ENCODE measurements at regions not wholly inside any gene's neighbourhood (a gene's known extent, or its start where the extent isn't known, plus 50 kb on each side); places are given as distances from the start of the nearest gene placed in this dataset.
A peak's percentile ranks its signal among the peaks of the same experiment; 100 is the strongest.

DNA sequence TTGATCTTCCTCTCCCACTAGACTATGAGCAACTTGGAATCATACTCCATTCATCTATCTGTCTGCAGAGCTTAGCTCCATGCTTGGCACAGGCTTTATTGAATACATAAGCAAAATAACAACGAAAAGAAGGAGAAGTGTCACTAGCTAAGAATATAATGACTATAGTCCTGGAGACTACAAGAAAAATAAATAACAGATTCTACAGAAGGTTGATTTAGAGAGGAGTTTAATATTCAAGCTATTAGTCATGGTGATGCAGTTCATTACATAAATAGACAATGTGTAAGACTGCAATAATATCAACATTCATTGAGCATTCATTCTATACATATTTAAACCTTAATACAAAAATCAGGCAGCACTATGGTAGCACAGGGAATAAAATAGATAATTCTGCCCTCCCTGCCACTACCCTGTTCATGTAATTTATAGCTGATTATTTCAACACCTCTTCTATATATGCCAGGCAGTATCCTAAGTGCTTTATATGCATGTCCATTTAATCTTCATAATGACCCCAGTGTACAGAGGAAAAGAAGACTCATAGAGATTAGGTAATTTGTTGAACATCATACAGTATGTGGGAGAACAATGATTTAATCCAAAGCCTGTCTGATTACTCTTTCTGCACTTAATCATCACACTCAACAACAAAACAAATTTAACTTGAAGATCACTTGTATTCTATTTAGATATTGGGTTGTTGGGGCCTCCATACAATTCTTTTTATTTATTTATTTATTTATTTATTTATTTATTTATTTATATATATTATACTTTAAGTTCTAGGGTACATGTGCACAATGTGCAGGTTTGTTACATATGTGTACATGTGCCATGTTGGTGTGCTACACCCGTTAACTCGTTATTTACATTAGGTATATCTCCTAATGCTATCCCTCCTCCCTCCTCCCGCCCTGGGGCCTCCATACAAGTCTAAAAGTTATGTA lies 165.3 kb downstream of the RNF152 start:
- no peak for DNase-seq (ENCODE audit: low spot score)

DNA sequence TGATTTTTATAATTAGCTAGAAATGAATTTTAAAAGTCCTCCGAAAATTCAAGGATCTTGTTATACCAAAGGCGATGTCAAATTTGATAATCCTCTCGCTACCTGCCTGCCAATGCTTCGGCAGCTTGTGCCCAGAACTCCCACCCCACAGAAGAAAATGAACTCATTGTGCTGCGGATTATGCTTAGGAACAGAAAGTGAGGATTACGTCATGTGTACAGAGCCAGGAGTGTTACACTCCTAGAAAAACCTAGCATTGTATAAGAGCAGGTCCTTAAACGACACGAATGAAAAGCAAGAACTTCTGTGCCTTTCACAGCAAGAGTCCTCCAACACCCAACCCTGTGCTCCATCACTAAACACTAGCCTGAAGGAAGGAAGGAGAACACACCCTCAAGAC lies 168.3 kb downstream of the RNF152 start:
- DNase-seq (ENCODE audit: low spot score) = no peak

DNA sequence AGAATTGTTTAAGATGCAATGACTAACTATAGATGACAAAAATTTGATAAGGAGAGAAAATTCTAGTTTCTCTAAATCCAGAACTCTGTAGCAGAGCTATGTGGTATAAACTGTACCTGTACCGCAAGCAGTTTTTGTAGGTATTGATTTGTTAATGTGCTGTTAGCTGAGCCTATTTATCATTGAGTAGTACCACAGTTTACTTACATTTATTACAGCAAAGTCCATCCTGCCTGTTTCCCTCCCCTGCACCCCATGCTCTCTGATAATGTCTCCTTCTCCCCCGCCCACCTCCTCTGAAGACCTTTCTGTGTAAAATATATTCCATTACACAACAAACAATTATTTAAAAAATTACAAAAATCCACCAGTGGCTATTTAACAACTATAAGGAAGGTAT lies 170.6 kb downstream of the RNF152 start:
- no peak for DNase-seq (ENCODE audit: low spot score)

DNA sequence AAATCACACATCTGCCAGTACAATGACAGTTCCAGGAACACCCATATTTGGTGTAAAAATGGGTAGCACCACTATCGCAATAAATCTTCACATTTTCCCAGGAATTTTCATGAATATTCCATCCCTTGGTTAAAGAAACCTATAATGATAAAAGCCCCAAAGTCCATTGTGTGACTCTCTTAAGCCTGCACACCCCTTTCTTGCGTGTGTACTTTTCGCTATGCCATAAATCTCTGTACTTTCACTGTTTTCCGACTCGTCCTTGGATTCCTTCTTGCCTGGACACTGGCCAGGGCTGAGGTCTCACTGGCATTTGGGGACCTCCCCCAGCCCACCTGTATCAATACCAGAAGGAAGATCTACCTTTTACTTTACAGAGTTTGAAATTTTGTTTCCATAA lies 172.3 kb downstream of the RNF152 start:
- DNase-seq (ENCODE audit: low spot score) = no peak

DNA sequence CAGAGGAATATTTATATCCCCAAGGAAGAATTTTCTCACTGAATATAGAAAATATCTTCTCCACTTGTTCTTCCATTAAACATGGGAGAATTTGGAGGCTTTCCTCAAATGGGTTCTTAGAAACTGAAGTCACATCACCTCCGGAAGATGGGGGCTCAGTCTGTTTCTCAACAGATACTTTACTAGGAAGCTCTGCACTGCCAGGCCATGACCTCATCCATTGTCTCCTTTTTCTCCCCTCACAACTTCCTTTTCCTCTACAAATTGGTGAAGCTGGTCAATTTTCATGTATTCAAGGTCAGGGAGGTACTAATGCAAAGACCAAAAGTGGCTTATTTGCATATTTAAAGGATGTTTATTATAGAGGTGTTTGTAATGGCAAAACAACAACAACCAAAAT lies 173.1 kb downstream of the RNF152 start:
- DNase-seq (ENCODE audit: low spot score) = no peak

DNA sequence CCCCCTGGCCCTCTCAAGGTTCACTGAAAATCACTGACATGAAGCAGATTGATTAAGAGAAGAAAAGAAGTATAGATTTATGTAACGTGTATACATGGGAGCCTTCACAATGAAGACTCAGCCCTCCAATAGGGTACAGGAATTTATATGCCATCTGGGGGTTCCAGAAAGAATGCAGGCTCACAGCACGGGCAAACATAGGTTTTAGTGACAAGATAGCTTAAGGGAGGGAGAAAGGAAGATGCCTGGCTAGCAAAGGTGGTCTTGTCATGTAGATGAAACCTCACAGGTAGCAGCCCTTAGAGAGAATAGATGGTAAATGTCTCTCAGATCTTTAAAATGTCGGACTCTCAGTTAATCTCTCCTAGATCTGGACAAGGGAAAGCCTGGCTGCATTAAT lies 173.9 kb downstream of the RNF152 start:
- no peak for DNase-seq (ENCODE audit: low spot score)

DNA sequence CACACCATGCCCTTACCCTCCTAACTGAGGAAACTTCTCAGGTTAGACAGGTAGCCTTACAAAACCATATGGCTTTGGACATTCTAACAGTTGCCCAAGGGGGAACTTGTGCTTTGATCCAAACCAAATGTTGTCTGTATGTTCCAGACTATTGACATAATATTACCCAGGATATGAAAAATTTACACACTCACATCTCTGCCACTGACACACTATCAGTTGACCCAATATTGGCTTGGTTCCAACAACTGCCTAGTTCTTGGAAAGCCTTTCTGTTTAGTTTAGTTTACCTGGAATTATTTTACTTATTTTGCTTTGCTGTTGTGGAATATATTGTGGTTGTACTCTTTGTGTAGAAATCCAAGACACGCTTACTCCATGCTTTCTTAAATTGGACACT lies 178.4 kb downstream of the RNF152 start:
- no peak for DNase-seq (ENCODE audit: low spot score)

DNA sequence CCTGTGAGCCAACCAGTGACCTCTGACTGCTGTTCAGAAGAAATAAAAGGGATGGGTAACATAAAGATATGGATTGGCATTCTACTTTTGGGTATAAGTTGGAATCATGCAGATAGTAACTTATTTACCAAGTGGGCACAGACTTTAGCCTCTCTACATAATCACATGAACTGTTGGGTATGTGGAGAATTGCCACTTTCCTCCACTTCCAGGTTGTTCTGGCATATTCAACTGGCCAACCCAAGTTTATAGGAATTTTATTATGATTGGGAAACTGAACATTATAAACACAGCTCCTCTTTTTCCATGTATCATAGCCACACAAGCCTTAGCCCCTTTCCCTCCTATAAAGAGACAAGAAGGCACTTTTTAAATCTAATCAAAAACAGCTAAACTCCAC lies 179.3 kb downstream of the RNF152 start:
- DNase-seq (ENCODE audit: low spot score) = no peak

DNA sequence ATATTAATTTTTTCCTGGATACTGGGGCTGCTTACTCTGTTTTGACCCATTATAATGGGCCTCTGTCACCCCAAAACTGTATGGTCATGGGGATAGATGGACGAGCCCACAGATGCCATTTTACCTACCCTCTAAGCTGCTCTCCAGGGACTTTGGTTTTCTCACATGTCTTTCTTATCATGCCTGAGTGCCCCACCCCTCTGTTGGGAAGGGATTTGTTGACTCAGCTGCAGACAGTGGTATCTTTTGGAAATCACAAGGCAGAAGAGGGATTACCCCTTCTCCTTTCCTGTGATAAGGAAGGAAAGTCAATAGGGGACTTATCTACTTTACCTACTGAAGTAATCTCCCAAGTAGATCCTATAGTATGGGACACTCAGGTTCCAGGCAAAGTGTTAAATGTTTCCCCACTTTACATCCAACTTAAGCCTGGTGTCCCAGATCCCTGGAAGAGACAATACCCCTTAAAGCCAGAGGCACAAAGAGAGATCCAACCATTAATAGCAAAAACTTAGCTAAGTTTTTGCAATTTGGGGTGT lies 182.7 kb downstream of the RNF152 start:
- no peak for DNase-seq (ENCODE audit: low spot score)

DNA sequence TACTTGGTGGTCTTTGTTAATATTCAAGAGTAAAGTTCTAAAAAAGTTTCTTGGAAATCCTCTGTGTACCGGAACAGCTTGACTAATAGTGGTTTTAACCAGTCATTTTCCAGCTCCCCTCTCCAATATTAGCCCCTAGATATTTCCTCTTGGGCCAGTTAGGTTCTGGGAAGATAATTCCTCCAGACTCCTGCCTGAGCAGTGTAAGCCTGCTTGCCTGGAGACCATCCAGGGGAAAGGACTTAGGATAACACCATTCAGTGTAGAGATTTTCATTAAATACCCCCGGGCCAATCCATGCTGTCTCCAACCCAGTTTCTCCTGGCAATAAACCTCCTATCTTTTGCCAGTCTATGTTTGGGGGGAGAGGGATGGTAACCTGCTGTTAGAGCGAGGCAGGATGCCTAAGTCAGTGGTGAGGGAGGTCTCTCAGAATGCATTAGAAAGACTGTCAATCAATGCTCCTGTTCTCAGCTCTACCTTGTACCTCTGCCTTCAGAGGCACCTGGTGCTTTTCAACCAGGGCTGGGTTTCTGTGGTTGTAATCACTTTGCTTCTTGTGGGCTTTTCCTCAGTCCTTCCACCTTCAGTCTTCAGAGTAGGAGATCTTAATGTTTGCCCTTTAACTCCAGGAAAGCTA lies 186.4 kb downstream of the RNF152 start:
- DNase-seq (ENCODE audit: low spot score) = no peak

DNA sequence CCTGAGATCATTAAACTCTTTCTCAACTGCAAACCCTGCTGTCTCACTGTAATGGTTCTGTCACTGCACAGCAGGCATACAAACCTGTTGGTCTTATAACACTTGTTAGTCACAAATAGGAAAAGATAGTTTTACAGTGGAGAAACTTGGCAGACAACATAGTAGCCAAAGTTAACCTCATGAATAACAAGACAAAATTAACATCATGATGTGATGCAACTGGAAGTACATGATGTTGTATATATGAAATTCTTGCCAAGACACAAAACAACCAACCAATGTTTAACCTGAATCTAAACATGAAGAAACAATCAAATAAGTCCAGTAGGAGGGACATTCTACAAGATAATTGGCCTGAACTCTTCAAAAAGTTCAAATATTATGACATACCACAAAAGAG lies 189.3 kb downstream of the RNF152 start:
- peak; percentile 32 for DNase-seq (ENCODE audit: low spot score)

DNA sequence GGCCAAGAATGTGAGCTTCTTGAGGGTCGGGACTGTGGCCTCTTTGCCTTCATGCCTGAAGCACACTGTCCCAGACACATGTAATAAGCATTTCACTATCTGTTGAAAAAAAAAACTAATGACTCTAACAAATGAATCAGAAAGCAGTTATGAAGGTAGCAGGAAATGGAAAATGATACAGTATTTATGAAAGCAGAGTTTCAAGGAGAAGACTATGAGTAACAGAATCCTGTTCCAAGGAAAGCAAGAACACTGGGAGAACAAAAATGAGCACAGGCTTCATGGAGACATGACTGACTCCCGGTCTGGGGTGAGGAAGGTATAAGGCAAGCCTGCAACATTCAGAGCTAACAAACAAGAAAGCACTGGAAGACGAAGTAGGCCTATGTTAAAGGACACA lies 190.8 kb downstream of the RNF152 start:
- peak; percentile 14 for DNase-seq (ENCODE audit: low spot score)

DNA sequence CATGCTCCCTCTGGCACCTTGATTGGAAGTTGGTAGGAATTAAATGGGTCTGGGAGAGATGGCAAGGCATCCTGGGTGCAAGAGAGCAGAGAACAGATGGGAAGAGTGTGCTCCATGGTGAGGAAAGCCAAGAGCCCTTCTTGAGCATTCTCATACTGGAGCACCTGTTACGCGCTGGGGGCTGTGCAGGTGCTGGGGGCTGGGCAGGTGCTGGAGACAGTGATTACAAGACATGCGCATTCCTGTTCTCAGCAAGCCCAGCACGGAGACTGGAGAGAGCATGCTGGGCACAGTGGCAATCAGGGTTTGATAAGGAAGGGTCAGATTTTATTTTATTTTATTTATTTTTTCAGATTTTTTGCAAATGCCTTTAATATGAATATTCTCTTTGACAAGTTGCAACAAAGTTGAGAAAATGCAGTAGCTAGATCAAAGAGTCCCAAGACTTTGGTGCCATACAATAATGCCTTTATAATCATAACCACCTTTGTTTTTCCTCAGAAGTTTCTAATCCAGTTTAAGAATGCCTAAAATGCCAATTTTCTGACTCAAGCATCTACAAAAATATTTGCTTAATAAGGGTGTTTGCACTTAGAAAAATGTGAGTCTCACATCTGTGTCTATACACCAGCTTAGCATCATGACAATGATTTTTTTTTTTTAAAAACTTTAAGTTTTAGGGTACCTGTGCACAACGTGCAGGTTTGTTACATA lies 193.3 kb downstream of the RNF152 start:
- DNase-seq (ENCODE audit: low spot score) = no peak

DNA sequence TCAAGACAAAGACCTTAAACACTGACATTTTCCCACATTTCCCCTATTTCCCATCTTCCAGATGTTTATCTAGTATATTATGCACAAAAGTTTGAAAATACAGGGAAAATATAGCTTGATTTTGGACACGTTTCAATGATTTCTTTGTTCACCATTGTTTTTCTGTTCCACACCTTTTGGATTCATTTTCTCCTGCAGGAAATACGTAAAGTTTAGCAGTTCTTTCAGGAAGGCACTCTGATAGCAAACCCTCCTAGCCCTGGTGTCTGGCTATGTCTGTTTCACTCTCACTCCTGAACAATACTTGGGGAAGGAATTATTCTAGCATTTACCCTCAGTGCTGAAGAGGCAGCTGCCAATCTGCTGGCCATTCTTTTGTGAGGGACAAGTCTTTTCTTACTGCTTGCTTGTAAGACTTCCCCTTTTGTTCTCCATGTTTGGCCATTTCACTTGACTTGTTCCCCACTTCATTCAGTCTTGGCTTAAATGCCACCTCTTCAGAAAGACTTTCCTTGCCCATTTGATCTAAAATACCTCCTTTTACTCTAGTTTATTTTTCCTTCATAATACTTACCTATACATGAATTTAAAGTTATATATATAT lies 195.4 kb downstream of the RNF152 start:
- no peak for DNase-seq (ENCODE audit: low spot score)

DNA sequence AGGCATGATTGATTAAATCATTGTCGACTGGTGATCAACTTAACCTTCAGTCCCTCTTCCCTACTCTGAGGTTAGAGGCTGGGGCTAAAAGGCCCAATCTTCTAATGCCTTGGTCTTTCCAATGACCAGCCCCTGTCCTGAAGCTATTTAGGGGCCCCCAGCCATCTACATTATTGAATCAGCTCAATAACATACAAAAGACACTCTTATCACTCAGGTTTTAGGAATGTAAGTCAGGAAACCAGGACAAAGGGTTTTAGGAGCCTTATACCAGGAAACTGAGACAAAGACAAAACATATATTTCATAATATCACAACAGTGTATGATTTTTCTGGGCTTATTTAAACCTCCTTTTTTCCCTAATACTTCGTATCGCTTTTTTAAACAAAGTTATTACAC lies 198.6 kb downstream of the RNF152 start:
- no peak for DNase-seq (ENCODE audit: low spot score)

DNA sequence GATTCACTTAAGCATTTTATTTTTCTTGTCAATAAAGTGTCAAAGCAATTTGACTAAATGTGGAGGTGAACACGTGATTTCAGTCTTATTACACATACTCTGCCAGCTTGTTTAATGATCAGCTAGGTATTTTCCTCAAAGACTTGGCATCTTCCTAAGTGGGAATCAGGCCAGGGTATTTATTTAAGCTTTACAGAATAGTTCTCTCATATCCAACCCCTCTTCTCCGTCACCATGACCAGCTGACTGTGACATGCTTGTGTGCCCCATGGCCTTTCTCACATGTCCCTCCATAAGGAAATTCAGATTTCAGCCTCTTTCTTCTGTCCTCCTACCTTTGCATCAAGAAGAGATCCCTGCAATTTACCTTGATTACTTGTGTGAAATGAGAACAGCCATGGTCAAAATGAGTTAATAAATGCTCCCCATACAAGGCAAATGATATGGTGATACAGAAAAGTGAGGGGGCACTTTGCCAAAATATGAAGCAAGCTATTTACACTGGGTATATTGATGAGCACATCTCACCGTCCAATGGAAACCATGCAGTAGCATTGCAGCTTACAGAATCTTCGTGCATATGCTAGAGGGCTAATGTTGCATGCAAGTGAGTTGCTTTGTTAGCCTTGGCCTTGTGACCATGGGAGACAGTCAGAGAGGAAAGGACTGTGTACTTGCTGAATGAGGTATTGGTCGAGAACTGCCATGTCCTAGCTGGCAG lies 202.2 kb downstream of the RNF152 start:
- DNase-seq (ENCODE audit: low spot score) = no peak

DNA sequence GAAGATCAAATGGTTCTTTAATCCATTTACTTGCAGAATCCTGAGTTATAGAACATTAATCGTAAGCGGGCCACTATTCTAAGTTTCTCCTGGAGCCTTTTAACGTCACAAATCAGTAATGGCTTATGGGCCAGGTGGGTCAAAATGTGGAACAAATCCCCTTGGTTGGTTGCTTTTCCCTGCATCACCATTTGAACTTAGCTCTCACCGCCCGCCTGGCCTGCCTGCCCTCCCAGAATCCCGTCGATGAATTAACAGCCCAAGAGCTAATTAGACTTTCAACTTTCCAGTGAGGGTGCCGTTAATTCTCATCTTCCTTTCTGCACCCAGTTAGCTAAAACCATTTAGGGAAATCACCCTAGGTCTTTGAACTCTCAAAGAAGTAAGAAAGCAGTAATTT lies 205.5 kb downstream of the RNF152 start:
- no peak for DNase-seq (ENCODE audit: low spot score)

DNA sequence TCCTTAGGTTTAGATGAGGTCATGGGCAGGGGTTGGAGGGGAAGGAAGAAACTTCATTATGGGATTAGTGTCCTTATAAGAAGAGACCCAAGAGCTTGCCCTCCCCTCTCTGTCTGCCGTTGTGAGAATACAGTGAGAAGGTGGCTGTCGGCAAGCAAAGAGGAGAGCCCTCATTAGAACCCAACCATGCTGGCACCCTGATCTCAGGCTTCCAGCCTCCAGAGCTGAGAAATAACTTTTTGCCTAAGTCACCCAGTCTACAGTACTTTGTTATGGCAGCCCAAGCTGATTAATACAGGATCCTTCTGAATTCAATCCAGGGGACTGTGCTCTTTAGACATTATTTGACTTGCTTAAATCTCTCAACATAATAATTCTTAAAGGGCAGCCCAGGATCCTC lies 209.0 kb downstream of the RNF152 start:
- DNase-seq (ENCODE audit: low spot score) = no peak

DNA sequence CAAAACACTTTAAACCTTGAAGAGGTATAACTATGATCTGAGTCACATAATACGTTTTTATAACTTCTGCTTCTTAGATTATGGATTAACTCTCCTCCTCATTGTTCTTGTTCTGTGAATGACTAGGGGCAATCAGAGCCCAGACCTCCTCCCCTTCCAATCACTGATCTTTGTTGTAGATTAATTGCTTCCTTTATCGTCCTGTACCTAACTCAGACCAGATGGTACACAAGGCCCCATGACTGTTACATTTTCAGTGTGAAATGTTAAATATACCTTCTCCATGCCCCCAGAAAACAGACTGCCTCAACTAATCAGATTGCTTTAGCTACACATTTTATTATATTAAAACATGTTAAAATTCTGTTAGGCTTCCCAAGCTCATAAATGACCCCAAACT lies 211.7 kb downstream of the RNF152 start:
- DNase-seq (ENCODE audit: low spot score) = no peak

DNA sequence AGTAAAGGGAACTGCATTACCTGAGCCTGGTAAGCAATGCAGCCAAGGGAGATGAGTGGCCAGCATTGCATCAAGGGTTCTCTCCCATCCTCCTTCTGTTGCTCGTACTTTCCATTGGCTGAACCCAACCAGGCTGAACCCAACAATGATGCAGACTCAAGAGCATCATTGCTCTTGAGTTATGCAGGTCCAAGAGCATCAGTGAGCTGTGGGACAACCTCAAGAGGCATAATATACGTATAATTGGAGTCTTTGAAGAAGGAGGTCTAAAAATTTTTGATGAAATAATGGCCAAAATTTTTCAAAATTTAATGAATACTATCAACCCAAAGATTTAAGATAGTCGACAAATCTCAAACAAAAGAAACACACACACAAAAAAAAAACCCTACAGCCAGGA lies 213.0 kb downstream of the RNF152 start:
- DNase-seq (ENCODE audit: low spot score) = no peak

DNA sequence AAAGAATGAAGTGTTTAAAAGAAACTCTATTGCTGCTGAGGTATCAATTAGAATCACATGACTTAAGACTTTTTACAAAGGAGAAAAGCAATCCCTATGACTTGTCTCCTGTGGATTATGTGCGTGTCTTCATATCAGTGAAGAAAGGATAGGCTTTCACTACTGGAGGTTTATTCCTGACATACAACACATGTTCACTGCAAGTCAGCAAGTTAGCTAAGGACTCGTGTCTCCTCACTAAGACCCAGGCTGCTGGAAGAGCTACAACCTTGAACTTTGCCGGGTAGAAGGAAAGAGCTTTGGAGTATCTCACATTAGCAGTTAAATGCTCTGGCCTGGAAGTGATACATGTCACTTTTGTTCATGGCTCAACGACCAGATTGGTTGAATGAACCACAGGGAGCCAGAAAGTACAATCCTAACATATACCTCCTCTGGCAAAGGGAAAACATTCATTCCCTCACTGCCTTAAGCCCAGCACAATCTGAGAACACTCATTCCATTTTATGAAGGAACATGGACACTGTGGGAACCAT lies 215.3 kb downstream of the RNF152 start:
- no peak for DNase-seq (ENCODE audit: low spot score)
